GM23338 (cell line): ENCODE measurements at regions not wholly inside any gene's neighbourhood (a gene's known extent, or its start where the extent isn't known, plus 50 kb on each side); places are given as distances from the start of the nearest gene placed in this dataset.
"Not testable (repeated sequence)": the region's sequence is repeated elsewhere in the genome, so short reads cannot be mapped to it uniquely, and the experiment has no call there.

Experiments
- ATAC-seq: fragments of 200-7000 bp; cut with Tn5 transposase; 3 replicates; pipeline ENCODE4 v1.9.1; 2020
- DNase-seq: peaks from one replicate; pipeline ENCODE4 v3.0.0-alpha.2; 2015; ENCODE audit warnings: low spot score
- H2AFZ ChIP-seq: fragments of 200-600 bp; sonication (generic); 2 replicates; pipeline ENCODE4 v1.8.0; 2016; ENCODE audit warnings: antibody characterized with exemption, mild to moderate bottlenecking, moderate library complexity
- H3F3A ChIP-seq: fragments of 200-600 bp; sonication (generic); replicated peaks from 2 replicates; pipeline ENCODE4 v1.8.0; 2017; ENCODE audit warnings: antibody characterized with exemption, mixed run types, low read depth
- H3K27ac ChIP-seq: fragments of 200-600 bp; sonication (generic); 2 replicates; pipeline ENCODE4 v1.6.1; 2016; ENCODE audit warnings: low read depth
- H3K27me3 ChIP-seq: fragments of 200-600 bp; sonication (generic); 2 replicates; pipeline ENCODE4 v1.8.0; 2016; ENCODE audit warnings: mild to moderate bottlenecking, mixed run types, moderate library complexity; ENCODE audit not compliant: insufficient read depth
- H3K36me3 ChIP-seq: fragments of 200-600 bp; sonication (generic); 2 replicates; pipeline ENCODE4 v1.8.0; 2016; ENCODE audit warnings: mild to moderate bottlenecking; ENCODE audit not compliant: insufficient read depth
- H3K4me1 ChIP-seq: fragments of 200-600 bp; sonication (generic); 2 replicates; pipeline ENCODE4 v1.8.0; 2016; ENCODE audit warnings: mild to moderate bottlenecking, moderate library complexity; ENCODE audit not compliant: insufficient read depth
- H3K4me2 ChIP-seq: fragments of 200-600 bp; sonication (generic); 2 replicates; pipeline ENCODE4 v1.7.1; 2017; ENCODE audit warnings: mixed run types
- H3K4me3 ChIP-seq: fragments of 200-600 bp; sonication (generic); 2 replicates; pipeline ENCODE4 v1.6.1; 2016; ENCODE audit warnings: mixed run types
- H3K79me2 ChIP-seq: fragments of 200-600 bp; sonication (generic); replicated peaks from 2 replicates; pipeline ENCODE4 v1.8.0; 2017; ENCODE audit warnings: mild to moderate bottlenecking; ENCODE audit not compliant: insufficient read depth
- H3K9me2 ChIP-seq: fragments of 200-600 bp; sonication (generic); 2 replicates; pipeline ENCODE4 v1.8.0; 2017; ENCODE audit not compliant: insufficient read depth
- H4K20me1 ChIP-seq: fragments of 200-600 bp; sonication (generic); replicated peaks from 2 replicates; pipeline ENCODE4 v1.8.0; 2017; ENCODE audit warnings: mild to moderate bottlenecking; ENCODE audit not compliant: insufficient read depth
- H3K27ac Mint-ChIP-seq: 2 replicates; pipeline ENCODE4 v1.8.0; 2020; ENCODE audit warnings: inconsistent platforms, mild to moderate bottlenecking, moderate library complexity, mixed read lengths
- H3K27me3 Mint-ChIP-seq: 3 replicates; pipeline ENCODE4 v1.8.0; 2022; ENCODE audit warnings: low read depth, mild to moderate bottlenecking, moderate library complexity, mixed read lengths, inconsistent platforms; ENCODE audit not compliant: insufficient read depth, poor library complexity
- H3K36me3 Mint-ChIP-seq: 3 replicates; pipeline ENCODE4 v1.8.0; 2021; ENCODE audit warnings: low read depth, mild to moderate bottlenecking, inconsistent platforms, moderate library complexity, mixed read lengths
- H3K4me1 Mint-ChIP-seq: 3 replicates; pipeline ENCODE4 v1.8.0; 2020; ENCODE audit warnings: mild to moderate bottlenecking, inconsistent platforms, mixed read lengths
- H3K4me3 Mint-ChIP-seq: 3 replicates; pipeline ENCODE4 v1.8.0; 2021; ENCODE audit warnings: moderate library complexity, mild to moderate bottlenecking, inconsistent platforms, mixed read lengths
- H3K9me3 Mint-ChIP-seq: 3 replicates; pipeline ENCODE4 v1.8.0; 2020; ENCODE audit warnings: moderate library complexity, mild to moderate bottlenecking, inconsistent platforms, mixed read lengths
- CREB1 ChIP-seq: fragments of 250-450 bp; sonication (Bioruptor Pico); IDR thresholded peaks from 2 replicates; pipeline ENCODE4 v1.5.0; 2020; ENCODE audit warnings: low read depth, mild to moderate bottlenecking, moderate library complexity
- EZH2 ChIP-seq: fragments of 200-600 bp; sonication (generic); IDR thresholded peaks from one replicate; pipeline ENCODE4 v1.8.0; 2017; ENCODE audit warnings: antibody characterized with exemption, mild to moderate bottlenecking, low read depth; ENCODE audit not compliant: unreplicated experiment
- EZH2phosphoT487 ChIP-seq: fragments of 200-600 bp; sonication (generic); IDR thresholded peaks from one replicate; pipeline ENCODE4 v1.8.1; 2018; ENCODE audit warnings: antibody characterized with exemption; ENCODE audit not compliant: unreplicated experiment
- JUNB ChIP-seq: IDR thresholded peaks from one replicate; pipeline ENCODE4 v1.6.1; 2016; ENCODE audit warnings: antibody characterized with exemption; ENCODE audit not compliant: unreplicated experiment
- NANOG ChIP-seq: IDR thresholded peaks from 2 replicates; pipeline ENCODE4 v1.6.1; 2016; ENCODE audit warnings: antibody characterized with exemption, borderline replicate concordance
- STAT1 ChIP-seq: IDR thresholded peaks from one replicate; pipeline ENCODE4 v1.6.1; 2016; ENCODE audit warnings: antibody characterized with exemption; ENCODE audit not compliant: unreplicated experiment
- ZNF331 ChIP-seq: fragments of 250-450 bp; sonication (Bioruptor Pico); IDR thresholded peaks from 2 replicates; pipeline ENCODE4 v1.5.0; 2020; ENCODE audit warnings: low read depth, mild to moderate bottlenecking, moderate library complexity
- TF ChIP-seq, protein P1 (sequence below): fragments of 250-450 bp; sonication (Bioruptor Pico); IDR thresholded peaks from 2 replicates; pipeline ENCODE4 v1.5.0; 2020; ENCODE audit warnings: mild to moderate bottlenecking, moderate library complexity
- TF ChIP-seq, protein P2 (sequence below): IDR thresholded peaks from 2 replicates; pipeline ENCODE4 v1.6.1; 2016; ENCODE audit warnings: antibody characterized with exemption
- TF ChIP-seq, protein P3 (sequence below), 2 experiments: fragments of 200-600 bp in 1 of 2; sonication (generic) in 1 of 2; conservative IDR thresholded peaks; 2 replicates each; pipeline versions ENCODE4 v1.5.1 to v1.6.1; 2016 to 2017; ENCODE audit warnings: antibody characterized with exemption in 2 of 2, low read depth in 2 of 2, mild to moderate bottlenecking in 2 of 2, moderate library complexity in 1 of 2

DNA sequence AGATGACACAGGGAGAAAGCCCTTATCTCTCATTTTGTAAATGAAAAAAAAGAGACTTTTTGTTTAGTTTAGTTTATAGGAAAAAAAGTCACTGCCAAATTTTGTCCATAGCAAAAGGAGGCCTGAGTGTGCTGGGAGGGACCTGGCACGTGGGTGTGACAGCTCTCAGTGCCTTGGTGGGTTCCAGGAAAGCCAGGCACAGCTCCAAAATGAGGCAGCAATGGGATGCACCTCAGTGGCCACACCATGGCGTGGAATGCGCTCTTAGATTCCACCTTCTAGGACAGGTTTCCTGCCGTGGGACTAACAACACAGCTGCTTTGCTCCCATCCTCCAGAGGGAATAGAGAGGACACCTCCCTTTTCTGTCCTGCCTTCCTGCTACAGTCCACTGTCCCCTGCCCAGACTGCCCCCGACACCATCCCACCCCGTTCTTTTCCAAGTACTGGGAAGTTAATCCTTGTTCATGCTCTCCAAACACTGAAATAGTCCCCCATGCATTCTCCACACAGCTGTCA lies 207.6 kb downstream of the EMP1 start (continued):
- TF ChIP-seq, protein P1, sequence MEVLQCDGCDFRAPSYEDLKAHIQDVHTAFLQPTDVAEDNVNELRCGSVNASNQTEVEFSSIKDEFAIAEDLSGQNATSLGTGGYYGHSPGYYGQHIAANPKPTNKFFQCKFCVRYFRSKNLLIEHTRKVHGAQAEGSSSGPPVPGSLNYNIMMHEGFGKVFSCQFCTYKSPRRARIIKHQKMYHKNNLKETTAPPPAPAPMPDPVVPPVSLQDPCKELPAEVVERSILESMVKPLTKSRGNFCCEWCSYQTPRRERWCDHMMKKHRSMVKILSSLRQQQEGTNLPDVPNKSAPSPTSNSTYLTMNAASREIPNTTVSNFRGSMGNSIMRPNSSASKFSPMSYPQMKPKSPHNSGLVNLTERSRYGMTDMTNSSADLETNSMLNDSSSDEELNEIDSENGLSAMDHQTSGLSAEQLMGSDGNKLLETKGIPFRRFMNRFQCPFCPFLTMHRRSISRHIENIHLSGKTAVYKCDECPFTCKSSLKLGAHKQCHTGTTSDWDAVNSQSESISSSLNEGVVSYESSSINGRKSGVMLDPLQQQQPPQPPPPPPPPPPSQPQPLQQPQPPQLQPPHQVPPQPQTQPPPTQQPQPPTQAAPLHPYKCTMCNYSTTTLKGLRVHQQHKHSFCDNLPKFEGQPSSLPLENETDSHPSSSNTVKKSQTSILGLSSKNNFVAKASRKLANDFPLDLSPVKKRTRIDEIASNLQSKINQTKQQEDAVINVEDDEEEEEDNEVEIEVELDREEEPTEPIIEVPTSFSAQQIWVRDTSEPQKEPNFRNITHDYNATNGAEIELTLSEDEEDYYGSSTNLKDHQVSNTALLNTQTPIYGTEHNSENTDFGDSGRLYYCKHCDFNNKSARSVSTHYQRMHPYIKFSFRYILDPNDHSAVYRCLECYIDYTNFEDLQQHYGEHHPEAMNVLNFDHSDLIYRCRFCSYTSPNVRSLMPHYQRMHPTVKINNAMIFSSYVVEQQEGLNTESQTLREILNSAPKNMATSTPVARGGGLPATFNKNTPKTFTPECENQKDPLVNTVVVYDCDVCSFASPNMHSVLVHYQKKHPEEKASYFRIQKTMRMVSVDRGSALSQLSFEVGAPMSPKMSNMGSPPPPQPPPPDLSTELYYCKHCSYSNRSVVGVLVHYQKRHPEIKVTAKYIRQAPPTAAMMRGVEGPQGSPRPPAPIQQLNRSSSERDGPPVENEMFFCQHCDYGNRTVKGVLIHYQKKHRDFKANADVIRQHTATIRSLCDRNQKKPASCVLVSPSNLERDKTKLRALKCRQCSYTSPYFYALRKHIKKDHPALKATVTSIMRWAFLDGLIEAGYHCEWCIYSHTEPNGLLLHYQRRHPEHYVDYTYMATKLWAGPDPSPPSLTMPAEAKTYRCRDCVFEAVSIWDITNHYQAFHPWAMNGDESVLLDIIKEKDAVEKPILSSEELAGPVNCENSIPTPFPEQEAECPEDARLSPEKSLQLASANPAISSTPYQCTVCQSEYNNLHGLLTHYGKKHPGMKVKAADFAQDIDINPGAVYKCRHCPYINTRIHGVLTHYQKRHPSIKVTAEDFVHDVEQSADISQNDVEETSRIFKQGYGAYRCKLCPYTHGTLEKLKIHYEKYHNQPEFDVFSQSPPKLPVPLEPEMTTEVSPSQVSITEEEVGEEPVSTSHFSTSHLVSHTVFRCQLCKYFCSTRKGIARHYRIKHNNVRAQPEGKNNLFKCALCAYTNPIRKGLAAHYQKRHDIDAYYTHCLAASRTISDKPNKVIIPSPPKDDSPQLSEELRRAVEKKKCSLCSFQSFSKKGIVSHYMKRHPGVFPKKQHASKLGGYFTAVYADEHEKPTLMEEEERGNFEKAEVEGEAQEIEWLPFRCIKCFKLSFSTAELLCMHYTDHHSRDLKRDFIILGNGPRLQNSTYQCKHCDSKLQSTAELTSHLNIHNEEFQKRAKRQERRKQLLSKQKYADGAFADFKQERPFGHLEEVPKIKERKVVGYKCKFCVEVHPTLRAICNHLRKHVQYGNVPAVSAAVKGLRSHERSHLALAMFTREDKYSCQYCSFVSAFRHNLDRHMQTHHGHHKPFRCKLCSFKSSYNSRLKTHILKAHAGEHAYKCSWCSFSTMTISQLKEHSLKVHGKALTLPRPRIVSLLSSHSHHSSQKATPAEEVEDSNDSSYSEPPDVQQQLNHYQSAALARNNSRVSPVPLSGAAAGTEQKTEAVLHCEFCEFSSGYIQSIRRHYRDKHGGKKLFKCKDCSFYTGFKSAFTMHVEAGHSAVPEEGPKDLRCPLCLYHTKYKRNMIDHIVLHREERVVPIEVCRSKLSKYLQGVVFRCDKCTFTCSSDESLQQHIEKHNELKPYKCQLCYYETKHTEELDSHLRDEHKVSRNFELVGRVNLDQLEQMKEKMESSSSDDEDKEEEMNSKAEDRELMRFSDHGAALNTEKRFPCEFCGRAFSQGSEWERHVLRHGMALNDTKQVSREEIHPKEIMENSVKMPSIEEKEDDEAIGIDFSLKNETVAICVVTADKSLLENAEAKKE (CRISPR knock-in tag), result no peak
- TF ChIP-seq, protein P2, sequence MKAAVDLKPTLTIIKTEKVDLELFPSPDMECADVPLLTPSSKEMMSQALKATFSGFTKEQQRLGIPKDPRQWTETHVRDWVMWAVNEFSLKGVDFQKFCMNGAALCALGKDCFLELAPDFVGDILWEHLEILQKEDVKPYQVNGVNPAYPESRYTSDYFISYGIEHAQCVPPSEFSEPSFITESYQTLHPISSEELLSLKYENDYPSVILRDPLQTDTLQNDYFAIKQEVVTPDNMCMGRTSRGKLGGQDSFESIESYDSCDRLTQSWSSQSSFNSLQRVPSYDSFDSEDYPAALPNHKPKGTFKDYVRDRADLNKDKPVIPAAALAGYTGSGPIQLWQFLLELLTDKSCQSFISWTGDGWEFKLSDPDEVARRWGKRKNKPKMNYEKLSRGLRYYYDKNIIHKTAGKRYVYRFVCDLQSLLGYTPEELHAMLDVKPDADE, result no peak
- TF ChIP-seq JUNB, result no peak
- TF ChIP-seq NANOG, result no peak
- no peak for TF ChIP-seq EZH2
- no peak for TF ChIP-seq CREB1 (CRISPR knock-in tag)
- TF ChIP-seq, protein P3, sequence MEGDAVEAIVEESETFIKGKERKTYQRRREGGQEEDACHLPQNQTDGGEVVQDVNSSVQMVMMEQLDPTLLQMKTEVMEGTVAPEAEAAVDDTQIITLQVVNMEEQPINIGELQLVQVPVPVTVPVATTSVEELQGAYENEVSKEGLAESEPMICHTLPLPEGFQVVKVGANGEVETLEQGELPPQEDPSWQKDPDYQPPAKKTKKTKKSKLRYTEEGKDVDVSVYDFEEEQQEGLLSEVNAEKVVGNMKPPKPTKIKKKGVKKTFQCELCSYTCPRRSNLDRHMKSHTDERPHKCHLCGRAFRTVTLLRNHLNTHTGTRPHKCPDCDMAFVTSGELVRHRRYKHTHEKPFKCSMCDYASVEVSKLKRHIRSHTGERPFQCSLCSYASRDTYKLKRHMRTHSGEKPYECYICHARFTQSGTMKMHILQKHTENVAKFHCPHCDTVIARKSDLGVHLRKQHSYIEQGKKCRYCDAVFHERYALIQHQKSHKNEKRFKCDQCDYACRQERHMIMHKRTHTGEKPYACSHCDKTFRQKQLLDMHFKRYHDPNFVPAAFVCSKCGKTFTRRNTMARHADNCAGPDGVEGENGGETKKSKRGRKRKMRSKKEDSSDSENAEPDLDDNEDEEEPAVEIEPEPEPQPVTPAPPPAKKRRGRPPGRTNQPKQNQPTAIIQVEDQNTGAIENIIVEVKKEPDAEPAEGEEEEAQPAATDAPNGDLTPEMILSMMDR (conservative IDR thresholded peaks at IDR 0.05; ENCODE audit: low read depth in 2 of 2), result no peak
- TF ChIP-seq EZH2phosphoT487, result no peak
- TF ChIP-seq ZNF331 (CRISPR knock-in tag), result no peak
- TF ChIP-seq STAT1, result no peak

DNA sequence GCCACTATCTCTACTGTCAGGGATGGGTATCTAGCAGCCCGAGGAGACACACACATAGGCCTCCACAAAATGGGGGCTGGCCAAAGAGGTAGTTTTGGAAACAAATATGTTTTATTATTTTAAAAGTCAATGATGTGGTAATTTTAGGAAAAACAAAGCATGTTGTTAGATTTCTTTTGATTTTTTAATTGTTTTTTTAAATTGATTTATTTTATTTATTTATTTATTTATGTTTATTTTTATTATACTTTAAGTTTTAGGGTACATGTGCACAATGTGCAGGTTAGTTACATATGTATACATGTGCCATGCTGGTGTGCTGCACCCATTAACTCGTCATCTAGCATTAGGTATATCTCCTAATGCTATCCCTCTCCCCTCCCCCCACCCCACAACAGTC lies 194.8 kb downstream of the EMP1 start:
- H3K4me3 Mint-ChIP-seq, H2AFZ ChIP-seq, H3K9me3 Mint-ChIP-seq, H3K9me2 ChIP-seq, H3K27ac ChIP-seq, DNase-seq, H3K27me3 ChIP-seq, H3K27ac Mint-ChIP-seq, ATAC-seq, H3K4me1 ChIP-seq, H3K27me3 Mint-ChIP-seq, H3K4me2 ChIP-seq, H3F3A ChIP-seq, H3K4me3 ChIP-seq, H4K20me1 ChIP-seq, H3K36me3 Mint-ChIP-seq, H3K4me1 Mint-ChIP-seq, H3K36me3 ChIP-seq, H3K79me2 ChIP-seq: not testable (repeated sequence)
